ENCODE measurements at regions not wholly inside any gene's neighbourhood (a gene's known extent, or its start where the extent isn't known, plus 50 kb on each side); places are given as distances from the start of the nearest gene placed in this dataset.
"Not testable (repeated sequence)": the region's sequence is repeated elsewhere in the genome, so short reads cannot be mapped to it uniquely, and the experiment has no call there.

- no peak for TF ChIP-seq CTCF (conservative IDR thresholded peaks at IDR 0.05; ENCODE audit: low read depth, low read length)
- no peak overlapping the region for H3K4me2 ChIP-seq
- H3K27ac ChIP-seq = no peak overlapping the region
- H2AFZ ChIP-seq (ENCODE audit: low read depth) = no peak overlapping the region
- no peak overlapping the region for H3K9ac ChIP-seq
- H3K36me3 ChIP-seq (ENCODE audit: insufficient read depth) = no peaks in the 10 kb centered on the region
- no peaks in the 10 kb centered on the region for H3K4me1 ChIP-seq (ENCODE audit: low read depth, poor library complexity, severe bottlenecking)
- no peak overlapping the region for H3K4me3 ChIP-seq (IDR thresholded peaks at IDR 0.05; ENCODE audit: insufficient read depth, low read depth, low read length)
- H3K79me2 ChIP-seq (ENCODE audit: insufficient read depth, low read depth) = no peaks in the 10 kb centered on the region
- no peaks in the 10 kb centered on the region for H4K20me1 ChIP-seq (ENCODE audit: insufficient read depth)
- no peaks in the 10 kb centered on the region for H3K27me3 ChIP-seq (ENCODE audit: insufficient read depth, low read depth)
Observed at GRCh38 chr3:40753951-40754350, 229.2 kb downstream of the ZNF621 start.

- Histone ChIP-seq H3K4me3 (IDR thresholded peaks at IDR 0.05; ENCODE audit: insufficient read depth, low read depth, low read length) (no peak overlapping the region), H3K36me3 (ENCODE audit: insufficient read depth) (no peaks in the 10 kb centered on the region), H3K27me3 (ENCODE audit: insufficient read depth, low read depth) (no peaks in the 10 kb centered on the region), H2AFZ (ENCODE audit: low read depth) (no peak overlapping the region), H3K4me1 (ENCODE audit: low read depth, poor library complexity, severe bottlenecking) (no peaks in the 10 kb centered on the region), H3K27ac (no peak overlapping the region), H4K20me1 (ENCODE audit: insufficient read depth) (no peaks in the 10 kb centered on the region), H3K79me2 (ENCODE audit: insufficient read depth, low read depth) (no peaks in the 10 kb centered on the region), H3K4me2 (no peak overlapping the region), H3K9ac (no peak overlapping the region)
- no peak for TF ChIP-seq CTCF (conservative IDR thresholded peaks at IDR 0.05; ENCODE audit: low read depth, low read length)
Observed at GRCh38 chr3:40754994-40755393, 230.2 kb downstream of the ZNF621 start.

- no peak overlapping the region for H2AFZ ChIP-seq (ENCODE audit: low read depth)
- H3K4me2 ChIP-seq = no peak overlapping the region
- no peak overlapping the region for H3K9ac ChIP-seq
- no peaks in the 10 kb centered on the region for H3K79me2 ChIP-seq (ENCODE audit: insufficient read depth, low read depth)
- H3K27ac ChIP-seq = no peak overlapping the region
- H3K36me3 ChIP-seq (ENCODE audit: insufficient read depth) = no peaks in the 10 kb centered on the region
- H3K4me3 ChIP-seq (IDR thresholded peaks at IDR 0.05; ENCODE audit: insufficient read depth, low read depth, low read length) = no peak overlapping the region
- TF ChIP-seq CTCF (conservative IDR thresholded peaks at IDR 0.05; ENCODE audit: low read depth, low read length) = no peak
- no peaks in the 10 kb centered on the region for H3K4me1 ChIP-seq (ENCODE audit: low read depth, poor library complexity, severe bottlenecking)
- H4K20me1 ChIP-seq (ENCODE audit: insufficient read depth) = no peaks in the 10 kb centered on the region
- H3K27me3 ChIP-seq (ENCODE audit: insufficient read depth, low read depth) = no peaks in the 10 kb centered on the region
Observed at GRCh38 chr3:40756500-40756899, 231.7 kb downstream of the ZNF621 start.

GRCh38 chr3:40762771-40763170 is 238.0 kb downstream of the ZNF621 start:
- not testable (repeated sequence) for H3K27ac ChIP-seq; H3K4me1 ChIP-seq (ENCODE audit: low read depth, poor library complexity, severe bottlenecking); H3K9ac ChIP-seq; H3K36me3 ChIP-seq (ENCODE audit: insufficient read depth); H3K27me3 ChIP-seq (ENCODE audit: insufficient read depth, low read depth); H4K20me1 ChIP-seq (ENCODE audit: insufficient read depth); H3K4me3 ChIP-seq (IDR thresholded peaks at IDR 0.05; ENCODE audit: insufficient read depth, low read depth, low read length); H2AFZ ChIP-seq (ENCODE audit: low read depth); H3K4me2 ChIP-seq; H3K79me2 ChIP-seq (ENCODE audit: insufficient read depth, low read depth)

GRCh38 chr3:40763807-40764206 is 239.0 kb downstream of the ZNF621 start:
- Histone ChIP-seq H3K27ac (no peak overlapping the region), H3K27me3 (ENCODE audit: insufficient read depth, low read depth) (no peaks in the 10 kb centered on the region), H3K4me2 (no peak overlapping the region), H2AFZ (ENCODE audit: low read depth) (no peak overlapping the region), H3K79me2 (ENCODE audit: insufficient read depth, low read depth) (no peaks in the 10 kb centered on the region), H3K4me1 (ENCODE audit: low read depth, poor library complexity, severe bottlenecking) (no peaks in the 10 kb centered on the region), H3K4me3 (IDR thresholded peaks at IDR 0.05; ENCODE audit: insufficient read depth, low read depth, low read length) (no peak overlapping the region), H3K9ac (no peak overlapping the region), H4K20me1 (ENCODE audit: insufficient read depth) (no peaks in the 10 kb centered on the region), H3K36me3 (ENCODE audit: insufficient read depth) (no peaks in the 10 kb centered on the region)
- no peak for TF ChIP-seq CTCF (conservative IDR thresholded peaks at IDR 0.05; ENCODE audit: low read depth, low read length)

Data from KMS-11 (cell line).